ENCODE measurements at regions not wholly inside any gene's neighbourhood (a gene's known extent, or its start where the extent isn't known, plus 50 kb on each side); places are given as distances from the start of the nearest gene placed in this dataset.

DNA sequence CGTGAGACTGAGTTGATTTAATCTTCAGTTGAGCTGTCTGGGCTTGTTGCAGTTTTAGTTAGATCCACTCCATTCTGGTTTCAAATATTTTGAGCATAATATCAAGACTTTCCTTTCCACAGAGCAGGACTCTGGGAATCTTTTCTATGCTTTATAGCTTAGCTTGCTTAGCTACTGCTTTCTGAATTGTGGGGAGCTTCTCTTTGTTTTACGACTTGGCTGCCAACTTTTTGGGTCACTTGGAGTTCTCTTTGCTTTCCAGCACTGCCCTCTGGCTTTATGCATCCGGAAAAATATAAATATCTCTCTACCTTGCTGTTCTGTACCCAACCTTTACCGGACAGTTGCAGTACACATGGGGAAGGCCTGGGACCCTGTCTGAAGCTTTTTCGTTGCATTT lies 292.1 kb downstream of the STIM2 start:
- H3F3A ChIP-seq (ENCODE audit: insufficient read depth), result peaks cover 18% of the 10 kb centered on the region
- H3K4me2 ChIP-seq (ENCODE audit: unreplicated experiment), result no peak overlapping the region
- no peaks in the 10 kb centered on the region for H3K9me3 ChIP-seq (ENCODE audit: low read depth)
- H3K4me3 ChIP-seq, result no peak overlapping the region
- WGBS, 2 experiments (ENCODE audit: low coverage in 1 of 2, low lambda C conversion rate in 2 of 2, missing lambda C conversion rate in 2 of 2), result 27 to 30% methylated on average over 5 of the region's 5 CpGs
- H3K27me3 ChIP-seq (replicated peaks; ENCODE audit: insufficient read depth), result no peaks in the 10 kb centered on the region
- no peaks in the 10 kb centered on the region for H4K20me1 ChIP-seq (ENCODE audit: insufficient read depth)
- TF ChIP-seq EZH2phosphoT487 (IDR thresholded peaks at IDR 0.05; ENCODE audit: insufficient read depth, low read depth) (no peak), EZH2 (IDR thresholded peaks at IDR 0.05; ENCODE audit: insufficient read depth, poor library complexity, severe bottlenecking) (no peak)
- peaks cover 35% of the 10 kb centered on the region for H3K4me1 ChIP-seq (ENCODE audit: insufficient read depth)
- in situ Hi-C loops (cut with MboI), result no loop called here
- no peaks in the 10 kb centered on the region for H3K9me2 ChIP-seq (ENCODE audit: insufficient read depth)
- no peaks in the 10 kb centered on the region for H3K36me3 ChIP-seq (ENCODE audit: low read depth)
- no peak overlapping the region for H2AFZ ChIP-seq
- no peaks in the 10 kb centered on the region for H3K79me2 ChIP-seq (ENCODE audit: insufficient read depth)
- H3K27ac ChIP-seq, result no peak overlapping the region
- no peak for DNase-seq
- no peak overlapping the region for H3K9ac ChIP-seq

DNA sequence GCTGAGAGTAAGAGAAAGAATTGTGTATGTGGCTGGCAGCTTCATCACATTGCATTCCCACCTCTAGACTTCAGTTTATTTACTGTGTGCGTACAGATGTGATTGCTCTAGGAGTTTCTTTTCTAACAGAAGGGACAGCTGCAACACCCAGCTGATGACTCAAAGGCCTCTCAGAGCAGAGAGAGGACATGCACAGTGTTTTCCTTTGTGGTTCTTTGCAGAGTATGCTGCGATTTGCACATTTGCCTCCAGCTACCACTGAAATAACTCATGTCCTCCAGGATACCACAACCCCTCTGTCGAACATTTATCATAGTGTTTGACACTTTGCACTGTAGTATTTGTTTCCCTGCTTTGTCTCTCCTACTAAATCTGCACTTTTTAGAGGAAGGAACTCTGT lies 294.1 kb downstream of the STIM2 start:
- in situ Hi-C loops (cut with MboI), result no loop called here

GRCh38 chr4:27161191-27161590 lies 300.6 kb downstream of the STIM2 start:
- in situ Hi-C loops (cut with MboI), result no loop called here
- Histone ChIP-seq H2AFZ (no peak overlapping the region), H3K4me1 (ENCODE audit: insufficient read depth) (no peaks in the 10 kb centered on the region), H3K4me2 (ENCODE audit: unreplicated experiment) (no peak overlapping the region), H3K9me2 (ENCODE audit: insufficient read depth) (no peaks in the 10 kb centered on the region), H3K27me3 (replicated peaks; ENCODE audit: insufficient read depth) (peaks cover 10% of the 10 kb centered on the region; the same call in 1 of the 2 replicates), H3K27ac (no peak overlapping the region), H3K9ac (no peak overlapping the region), H4K20me1 (ENCODE audit: insufficient read depth) (no peaks in the 10 kb centered on the region), H3K9me3 (ENCODE audit: low read depth) (no peaks in the 10 kb centered on the region), H3K79me2 (ENCODE audit: insufficient read depth) (no peaks in the 10 kb centered on the region), H3F3A (ENCODE audit: insufficient read depth) (no peaks in the 10 kb centered on the region), H3K36me3 (ENCODE audit: low read depth) (no peaks in the 10 kb centered on the region), H3K4me3 (no peak overlapping the region)
- DNase-seq, result no peak
- 39 to 47% methylated on average over 4 of the region's 4 CpGs for WGBS, 2 experiments (ENCODE audit: low coverage in 1 of 2, low lambda C conversion rate in 2 of 2, missing lambda C conversion rate in 2 of 2)
- TF ChIP-seq EZH2 (IDR thresholded peaks at IDR 0.05; ENCODE audit: insufficient read depth, poor library complexity, severe bottlenecking) (no peak), EZH2phosphoT487 (IDR thresholded peaks at IDR 0.05; ENCODE audit: insufficient read depth, low read depth) (no peak)

More for the DNA sequence above, 294.1 kb downstream of the STIM2 start:
- DNase-seq, result peak; percentile 74
- Histone ChIP-seq H3K9me2 (ENCODE audit: insufficient read depth) (no peaks in the 10 kb centered on the region), H3K9me3 (ENCODE audit: low read depth) (no peaks in the 10 kb centered on the region), H3K4me3 (no peak overlapping the region), H3K27ac (no peak overlapping the region), H3K27me3 (replicated peaks; ENCODE audit: insufficient read depth) (0 out of 2 replicates have a peak, but pooled peaks cover under 1% of the 10 kb centered on the region), H3K4me1 (ENCODE audit: insufficient read depth) (peaks cover 26% of the 10 kb centered on the region), H3K79me2 (ENCODE audit: insufficient read depth) (no peaks in the 10 kb centered on the region), H3K9ac (no peak overlapping the region), H3K4me2 (ENCODE audit: unreplicated experiment) (peak overlapping the region; percentile 30), H3K36me3 (ENCODE audit: low read depth) (no peaks in the 10 kb centered on the region), H2AFZ (no peak overlapping the region), H4K20me1 (ENCODE audit: insufficient read depth) (no peaks in the 10 kb centered on the region), H3F3A (ENCODE audit: insufficient read depth) (peaks cover 13% of the 10 kb centered on the region)
- WGBS, 2 experiments (ENCODE audit: low coverage in 1 of 2, low lambda C conversion rate in 2 of 2, missing lambda C conversion rate in 2 of 2), result 1 to 2% methylated on average over 3 of the region's 3 CpGs
- TF ChIP-seq EZH2 (IDR thresholded peaks at IDR 0.05; ENCODE audit: insufficient read depth, poor library complexity, severe bottlenecking) (no peak), EZH2phosphoT487 (IDR thresholded peaks at IDR 0.05; ENCODE audit: insufficient read depth, low read depth) (no peak)

DNA sequence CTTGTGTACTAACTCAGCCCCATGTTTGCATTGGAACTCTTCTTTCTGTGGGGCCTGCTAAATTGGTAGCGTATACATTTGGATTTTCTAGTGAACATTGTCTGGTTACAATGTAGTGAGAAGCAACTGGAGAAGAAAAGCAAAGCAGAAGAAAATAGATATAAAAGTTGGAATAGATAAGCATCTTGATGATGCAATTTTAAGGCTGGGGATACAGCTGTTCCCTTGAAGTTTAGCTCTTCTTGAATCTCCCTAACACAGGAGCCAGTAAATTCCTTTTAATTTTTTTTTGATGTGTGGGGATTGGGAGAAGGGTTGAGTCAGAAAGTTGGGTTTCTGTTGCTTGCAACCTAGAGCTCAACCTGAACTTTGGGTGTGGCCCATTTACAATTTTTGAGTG lies 308.1 kb downstream of the STIM2 start:
- Histone ChIP-seq H3K4me2 (ENCODE audit: unreplicated experiment) (no peak overlapping the region), H3K79me2 (ENCODE audit: insufficient read depth) (no peaks in the 10 kb centered on the region), H2AFZ (no peak overlapping the region), H3K27me3 (replicated peaks; ENCODE audit: insufficient read depth) (0 out of 2 replicates have a peak, but pooled peaks cover 5% of the 10 kb centered on the region), H3K27ac (no peak overlapping the region), H3K9me3 (ENCODE audit: low read depth) (no peaks in the 10 kb centered on the region), H3K4me3 (no peak overlapping the region), H3K4me1 (ENCODE audit: insufficient read depth) (no peaks in the 10 kb centered on the region), H3F3A (ENCODE audit: insufficient read depth) (no peaks in the 10 kb centered on the region), H3K9ac (no peak overlapping the region), H4K20me1 (ENCODE audit: insufficient read depth) (no peaks in the 10 kb centered on the region), H3K9me2 (ENCODE audit: insufficient read depth) (no peaks in the 10 kb centered on the region), H3K36me3 (ENCODE audit: low read depth) (no peaks in the 10 kb centered on the region)
- no peak for DNase-seq
- TF ChIP-seq EZH2phosphoT487 (IDR thresholded peaks at IDR 0.05; ENCODE audit: insufficient read depth, low read depth) (no peak), EZH2 (IDR thresholded peaks at IDR 0.05; ENCODE audit: insufficient read depth, poor library complexity, severe bottlenecking) (no peak)
- in situ Hi-C loops (cut with MboI), result no loop called here
- WGBS, 2 experiments (ENCODE audit: low coverage in 1 of 2, low lambda C conversion rate in 2 of 2, missing lambda C conversion rate in 2 of 2), result 42 to 53% methylated on average over 1 of the region's 1 CpG

- no peaks in the 10 kb centered on the region for H3K36me3 ChIP-seq (ENCODE audit: low read depth)
- H3K4me3 ChIP-seq, result no peak overlapping the region
- H3K27ac ChIP-seq, result no peak overlapping the region
- H3F3A ChIP-seq (ENCODE audit: insufficient read depth), result no peaks in the 10 kb centered on the region
- H3K9me3 ChIP-seq (ENCODE audit: low read depth), result no peaks in the 10 kb centered on the region
- in situ Hi-C loops (cut with MboI), result no loop called here
- no peaks in the 10 kb centered on the region for H3K27me3 ChIP-seq (replicated peaks; ENCODE audit: insufficient read depth)
- no peak for DNase-seq
- H3K9me2 ChIP-seq (ENCODE audit: insufficient read depth), result no peaks in the 10 kb centered on the region
- no peak overlapping the region for H2AFZ ChIP-seq
- H4K20me1 ChIP-seq (ENCODE audit: insufficient read depth), result no peaks in the 10 kb centered on the region
- 36 to 38% methylated on average over 7 of the region's 7 CpGs for WGBS, 2 experiments (ENCODE audit: low coverage in 1 of 2, low lambda C conversion rate in 2 of 2, missing lambda C conversion rate in 2 of 2)
- no peak overlapping the region for H3K4me2 ChIP-seq (ENCODE audit: unreplicated experiment)
- H3K79me2 ChIP-seq (ENCODE audit: insufficient read depth), result no peaks in the 10 kb centered on the region
- no peaks in the 10 kb centered on the region for H3K4me1 ChIP-seq (ENCODE audit: insufficient read depth)
- no peak for TF ChIP-seq EZH2phosphoT487 (IDR thresholded peaks at IDR 0.05; ENCODE audit: insufficient read depth, low read depth)
- no peak for TF ChIP-seq EZH2 (IDR thresholded peaks at IDR 0.05; ENCODE audit: insufficient read depth, poor library complexity, severe bottlenecking)
- no peak overlapping the region for H3K9ac ChIP-seq
Observed at GRCh38 chr4:27173280-27173679, 312.6 kb downstream of the STIM2 start.
